ENCODE measurements at regions not wholly inside any gene's neighbourhood (a gene's known extent, or its start where the extent isn't known, plus 50 kb on each side); places are given as distances from the start of the nearest gene placed in this dataset.

- no peak for TF ChIP-seq ZNF563 (CRISPR knock-in tag; IDR thresholded peaks at IDR 0.05)
- TF ChIP-seq ADNP (CRISPR knock-in tag; IDR thresholded peaks at IDR 0.05) = no peak
- TF ChIP-seq SIX4 (CRISPR knock-in tag; IDR thresholded peaks at IDR 0.05) = no peak
- no peak for TF ChIP-seq ZNF160 (CRISPR knock-in tag; IDR thresholded peaks at IDR 0.05)
- no peak for TF ChIP-seq ZNF256 (CRISPR knock-in tag; conservative IDR thresholded peaks at IDR 0.05)
- TF ChIP-seq, protein P1, sequence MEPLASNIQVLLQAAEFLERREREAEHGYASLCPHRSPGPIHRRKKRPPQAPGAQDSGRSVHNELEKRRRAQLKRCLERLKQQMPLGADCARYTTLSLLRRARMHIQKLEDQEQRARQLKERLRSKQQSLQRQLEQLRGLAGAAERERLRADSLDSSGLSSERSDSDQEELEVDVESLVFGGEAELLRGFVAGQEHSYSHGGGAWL (CRISPR knock-in tag; IDR thresholded peaks at IDR 0.05) = no peak
- TF ChIP-seq RAD51 (IDR thresholded peaks at IDR 0.05; ENCODE audit: borderline replicate concordance) = no peak
- no peak for TF ChIP-seq ZNF891 (CRISPR knock-in tag; IDR thresholded peaks at IDR 0.05)
- no peak for TF ChIP-seq NRL (CRISPR knock-in tag; IDR thresholded peaks at IDR 0.05; ENCODE audit: borderline replicate concordance)
- TF ChIP-seq ZNF333 (CRISPR knock-in tag; IDR thresholded peaks at IDR 0.05; ENCODE audit: borderline replicate concordance) = no peak
- no peak for TF ChIP-seq JARID2 (CRISPR knock-in tag; IDR thresholded peaks at IDR 0.05; ENCODE audit: insufficient replicate concordance)
Measured at GRCh38 chr11:115642660-115643059, 138.4 kb upstream of the CADM1 start (continued).

DNA sequence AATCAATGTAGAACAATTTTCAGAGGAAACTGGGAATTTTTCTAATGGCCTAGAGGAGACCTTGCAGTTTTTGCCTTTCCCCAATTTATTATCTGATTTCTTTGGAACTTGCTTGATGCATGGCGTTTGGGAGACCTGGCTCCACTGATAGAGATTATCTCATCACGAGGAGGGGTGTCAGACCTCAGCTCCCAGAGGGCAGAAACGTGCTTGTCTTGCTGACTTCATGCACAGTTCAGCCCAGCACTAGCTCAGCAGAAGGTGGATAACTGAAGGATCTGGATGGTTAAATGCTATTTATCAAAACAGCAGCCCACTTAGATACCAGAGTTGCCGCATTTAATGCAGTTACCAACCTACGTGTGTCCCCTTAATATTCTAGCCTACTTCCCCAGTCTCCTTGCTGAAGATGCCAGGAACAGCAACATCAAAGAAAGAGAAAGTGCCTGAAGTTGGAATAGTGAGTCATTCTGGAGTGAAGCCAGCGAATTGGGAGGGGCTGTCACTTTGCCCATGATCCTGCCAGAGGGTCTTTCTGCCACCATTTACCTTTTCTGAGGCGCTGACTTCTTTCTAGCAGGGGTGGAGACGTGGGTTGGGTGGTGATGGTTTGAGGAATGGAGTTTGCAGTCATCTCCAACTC lies 133.5 kb upstream of the CADM1 start:
- Histone ChIP-seq H3K9me3 (ENCODE audit: low read length) (no peaks in the 10 kb centered on the region), H3K4me1 (ENCODE audit: insufficient read depth, low read length) (no peaks in the 10 kb centered on the region), H3K4me2 (ENCODE audit: low read depth, low read length) (no peak overlapping the region), H3K4me3 (replicated peaks in 1 of 3; ENCODE audit: insufficient read depth in 1 of 3, low read depth in 2 of 3, low read length in 3 of 3) (no peak overlapping the region), H3K27me3 (ENCODE audit: control insufficient read depth in 1 of 2, insufficient read depth in 2 of 2, low read length in 2 of 2) (peaks cover 2 to 3% of the 10 kb centered on the region in 2 experiments; a peak in 1 of 5 replicates), H3K9ac (ENCODE audit: insufficient read depth, low read depth, low read length) (no peak overlapping the region), H3K27ac (ENCODE audit: extremely low read length, insufficient read depth, low read length) (no peak overlapping the region), H2AFZ (ENCODE audit: low read length) (no peak overlapping the region), H3K79me2 (ENCODE audit: insufficient read depth, low read length) (no peaks in the 10 kb centered on the region), H3K36me3 (replicated peaks in 1 of 2; ENCODE audit: control insufficient read depth in 1 of 2, insufficient read depth in 2 of 2, low read length in 2 of 2) (no peaks in the 10 kb centered on the region), H4K20me1 (ENCODE audit: insufficient read depth, low read length) (no peaks in the 10 kb centered on the region)
- 2% methylated on average over 8 of the region's 8 CpGs for WGBS (ENCODE audit: low lambda C conversion rate)
- in situ Hi-C loops (cut with HindIII; ENCODE audit: extremely low pct_ligation_motif_present, low pct_unique_long_range_greater_than_20kb) = no loop called here
- intact Hi-C loops (cut with micrococcal nuclease; ENCODE audit: unreplicated experiment) = no loop called here
- CTCF ChIA-PET (ENCODE audit: low intra/inter-chr PET ratio, low total read pairs) = no interaction called here
- BruUV-seq (replicated peaks) = no TSS peak
- no peak for ATAC-seq
- no peak for FAIRE-seq
- TF ChIP-seq HNRNPH1 (optimal IDR thresholded peaks at IDR 0.05; ENCODE audit: low read depth, low read length) (no peak), SNAI1 (CRISPR knock-in tag; IDR thresholded peaks at IDR 0.05; ENCODE audit: borderline replicate concordance) (no peak), FOSL2 (CRISPR knock-in tag; IDR thresholded peaks at IDR 0.05) (peak; percentile 34; the same call in 1 of the 2 replicates), FOXC1 (CRISPR knock-in tag; IDR thresholded peaks at IDR 0.05; ENCODE audit: borderline replicate concordance) (no peak), ZNF549 (CRISPR knock-in tag; IDR thresholded peaks at IDR 0.05) (no peak), ATF1 (CRISPR knock-in tag; IDR thresholded peaks at IDR 0.05) (no peak), ZNF124 (CRISPR knock-in tag; IDR thresholded peaks at IDR 0.05) (no peak), ZNF619 (CRISPR knock-in tag; IDR thresholded peaks at IDR 0.05) (no peak)
- TF ChIP-seq, protein P2, sequence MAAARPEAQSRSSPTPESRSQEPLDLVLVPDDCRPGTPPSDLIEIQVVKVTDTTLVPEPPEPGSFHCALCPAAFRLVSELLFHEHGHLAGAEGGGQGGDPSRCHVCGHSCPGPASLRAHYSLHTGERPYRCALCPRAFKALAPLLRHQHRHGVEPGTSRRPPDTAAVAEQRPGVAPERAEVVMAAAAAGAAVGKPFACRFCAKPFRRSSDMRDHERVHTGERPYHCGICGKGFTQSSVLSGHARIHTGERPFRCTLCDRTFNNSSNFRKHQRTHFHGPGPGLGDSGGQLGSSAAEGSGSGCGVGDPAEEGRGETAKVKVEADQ (CRISPR knock-in tag; IDR thresholded peaks at IDR 0.05; ENCODE audit: borderline replicate concordance) = no peak
- POLR2A ChIA-PET = no interaction called here
- DNase-seq (ENCODE audit: low spot score) = no peak

Measured in HepG2 (cell line).